Activated CD8-positive, alpha-beta T cell treated with anti-CD3 and anti-CD28 coated beads, Interleukin-2, amount 10 ng/mL, durations not matched to agents 7 days and 5 days (primary cell): ENCODE measurements at regions not wholly inside any gene's neighbourhood (a gene's known extent, or its start where the extent isn't known, plus 50 kb on each side); places are given as distances from the start of the nearest gene placed in this dataset.

ENCODE experiments used
- ATAC-seq: fragments of 150-1000 bp; cut with Tn5 transposase; one replicate; pipeline ENCODE4 v1.10.0; 2021; ENCODE audit warnings: moderate library complexity
- CTCF ChIA-PET: fragments of 350-600 bp; sonication (Branson Sonifier 250); formaldehyde crosslinking; loops from one replicate; lab custom pipeline; 2021; ENCODE audit warnings: antibody characterized with exemption; lab: Charles Lee
- POLR2A ChIA-PET: fragments of 350-600 bp; sonication (Branson Sonifier 250); formaldehyde crosslinking; loops from one replicate; lab custom pipeline; 2021; ENCODE audit warnings: antibody characterized with exemption; lab: Charles Lee
- DNase-seq: peaks from one replicate; pipeline ENCODE4 v3.0.0-alpha.2; 2020
- H3K27ac Mint-ChIP-seq: one replicate; pipeline ENCODE4 v1.8.0; 2021; ENCODE audit warnings: mild to moderate bottlenecking, mixed read lengths
- H3K27me3 Mint-ChIP-seq: one replicate; pipeline ENCODE4 v1.8.0; 2021; ENCODE audit warnings: low read depth, mixed read lengths
- H3K36me3 Mint-ChIP-seq: one replicate; pipeline ENCODE4 v1.8.0; 2021; ENCODE audit warnings: low read depth, mixed read lengths
- H3K4me1 Mint-ChIP-seq: one replicate; pipeline ENCODE4 v1.8.0; 2021; ENCODE audit warnings: low read depth, mixed read lengths
- H3K4me3 Mint-ChIP-seq: one replicate; pipeline ENCODE4 v1.8.0; 2021; ENCODE audit warnings: mild to moderate bottlenecking, mixed read lengths
- H3K9me3 Mint-ChIP-seq: one replicate; pipeline ENCODE4 v1.8.0; 2022; ENCODE audit warnings: mixed read lengths; ENCODE audit not compliant: insufficient read depth

DNA sequence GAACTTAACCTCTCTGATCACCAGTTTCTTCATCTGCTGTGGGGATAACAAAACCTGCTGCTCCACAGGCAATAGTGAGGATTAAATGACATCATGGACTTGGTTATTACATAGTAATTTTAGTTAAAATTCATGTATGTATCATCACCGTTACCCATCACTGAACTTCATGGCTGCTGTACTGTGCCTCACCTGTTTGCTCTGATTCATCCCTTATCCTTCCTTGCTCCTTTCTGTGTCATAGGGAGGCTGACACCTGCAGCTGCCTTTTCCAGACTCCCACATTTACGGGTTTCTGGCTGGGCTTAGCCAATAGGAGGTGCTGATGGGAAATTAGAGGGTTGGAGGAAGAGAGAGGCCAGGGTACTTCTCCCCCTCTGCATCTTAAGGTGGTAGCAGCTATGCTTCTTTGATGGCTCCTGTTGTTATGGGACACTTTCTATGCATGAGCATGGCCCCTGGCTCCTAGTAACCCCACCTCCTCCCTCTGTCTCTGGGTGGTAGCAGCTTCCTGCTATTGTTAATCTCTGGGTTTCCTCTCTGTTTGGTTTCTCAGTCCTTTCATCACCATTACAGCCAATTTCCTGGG lies 332.1 kb downstream of the DHX35 start:
- no peak overlapping the region for H3K27ac Mint-ChIP-seq
- no peaks in the 10 kb centered on the region for H3K9me3 Mint-ChIP-seq
- ChIA-PET POLR2A (interaction anchor here (0.6 kb wide), 1 partner anchor 73 kb away, joined by 3 read pairs; no protein-coding TSS in a partner anchor), CTCF (no interaction called here)
- no peak overlapping the region for H3K4me3 Mint-ChIP-seq
- no peaks in the 10 kb centered on the region for H3K4me1 Mint-ChIP-seq
- no peaks in the 10 kb centered on the region for H3K36me3 Mint-ChIP-seq
- ATAC-seq (no peak), DNase-seq (no peak)
- peaks cover 1% of the 10 kb centered on the region for H3K27me3 Mint-ChIP-seq

DNA sequence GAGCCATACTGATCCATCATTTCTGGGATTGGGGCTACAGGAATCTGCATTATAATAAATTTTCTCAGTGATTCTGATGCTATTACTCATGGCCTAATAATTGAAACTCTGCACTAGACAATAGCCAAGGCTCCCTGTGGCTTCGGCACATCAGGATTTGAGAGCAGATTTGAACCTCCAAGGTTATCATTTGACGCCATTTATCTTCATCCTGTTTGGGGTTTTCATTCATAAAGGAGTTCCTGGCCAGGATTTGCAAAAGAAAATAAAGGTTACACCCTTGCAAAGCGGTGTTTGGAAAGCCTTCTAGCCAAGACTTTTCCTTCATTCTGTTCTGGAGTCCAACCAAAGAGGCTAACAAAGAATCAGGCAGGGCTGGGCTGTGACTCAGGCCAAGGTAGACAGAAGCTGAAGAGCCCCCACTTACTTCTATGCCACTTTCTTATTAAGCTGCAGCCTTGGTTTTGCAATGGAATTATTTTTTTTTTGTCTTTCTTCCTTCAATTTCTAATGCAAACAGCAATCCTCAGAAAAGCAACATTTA lies 330.1 kb downstream of the DHX35 start:
- ATAC-seq (no peak), DNase-seq (no peak)
- H3K4me3 Mint-ChIP-seq: no peak overlapping the region
- no peak overlapping the region for H3K27ac Mint-ChIP-seq
- CTCF ChIA-PET: no interaction called here
- H3K4me1 Mint-ChIP-seq: no peaks in the 10 kb centered on the region
- POLR2A ChIA-PET: no interaction called here
- no peaks in the 10 kb centered on the region for H3K36me3 Mint-ChIP-seq
- peaks cover 6% of the 10 kb centered on the region for H3K27me3 Mint-ChIP-seq
- H3K9me3 Mint-ChIP-seq: no peaks in the 10 kb centered on the region

DNA sequence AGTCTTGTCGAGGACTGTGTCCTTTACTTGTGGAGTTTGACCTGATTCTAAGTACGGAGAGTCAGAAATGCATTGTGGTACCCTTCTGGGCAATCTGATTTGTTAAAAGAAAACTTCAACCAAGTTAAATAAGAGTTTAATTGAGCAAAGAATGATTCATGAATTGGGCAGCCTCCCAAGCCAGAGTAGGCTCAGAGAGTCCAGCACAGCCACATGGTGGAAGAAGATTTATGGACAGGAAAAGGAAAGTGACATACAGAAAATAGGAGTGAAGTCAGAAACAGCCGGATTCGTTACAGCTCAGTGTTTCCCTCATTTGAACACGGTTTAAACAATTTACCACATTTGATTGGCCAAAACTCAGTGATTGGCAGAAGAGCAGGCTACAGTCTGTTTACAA lies 329.2 kb downstream of the DHX35 start:
- H3K27ac Mint-ChIP-seq: no peak overlapping the region
- CTCF ChIA-PET: no interaction called here
- H3K4me1 Mint-ChIP-seq: no peaks in the 10 kb centered on the region
- DNase-seq (no peak), ATAC-seq (no peak)
- no peaks in the 10 kb centered on the region for H3K36me3 Mint-ChIP-seq
- H3K4me3 Mint-ChIP-seq: no peak overlapping the region
- POLR2A ChIA-PET: no interaction called here
- H3K9me3 Mint-ChIP-seq: no peaks in the 10 kb centered on the region
- H3K27me3 Mint-ChIP-seq: peaks cover 6% of the 10 kb centered on the region

DNA sequence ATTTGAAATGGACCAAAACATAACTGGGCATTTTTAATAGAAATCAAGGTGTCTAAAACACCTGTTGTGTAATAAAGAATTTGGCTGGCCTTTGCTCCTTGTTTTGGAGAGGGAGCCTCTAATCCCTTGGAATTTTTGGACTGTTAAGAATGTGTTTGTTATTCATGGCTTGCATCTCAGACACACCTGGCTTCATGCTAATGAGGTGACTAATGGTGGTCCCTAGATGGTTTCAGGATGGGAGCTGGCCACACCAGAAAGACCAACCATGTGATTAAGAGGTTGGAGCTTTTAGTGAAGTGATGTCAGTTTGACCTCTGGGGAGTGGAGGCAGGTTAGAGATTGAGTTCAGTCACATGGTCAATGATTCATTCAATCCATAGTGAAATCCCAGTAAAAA lies 328.4 kb downstream of the DHX35 start:
- Mint-ChIP-seq H3K27me3 (peaks cover 6% of the 10 kb centered on the region), H3K27ac (no peak overlapping the region), H3K36me3 (no peaks in the 10 kb centered on the region), H3K4me1 (no peaks in the 10 kb centered on the region), H3K9me3 (no peaks in the 10 kb centered on the region), H3K4me3 (no peak overlapping the region)
- POLR2A ChIA-PET: no interaction called here
- no peak for ATAC-seq
- no peak for DNase-seq
- CTCF ChIA-PET: no interaction called here

DNA sequence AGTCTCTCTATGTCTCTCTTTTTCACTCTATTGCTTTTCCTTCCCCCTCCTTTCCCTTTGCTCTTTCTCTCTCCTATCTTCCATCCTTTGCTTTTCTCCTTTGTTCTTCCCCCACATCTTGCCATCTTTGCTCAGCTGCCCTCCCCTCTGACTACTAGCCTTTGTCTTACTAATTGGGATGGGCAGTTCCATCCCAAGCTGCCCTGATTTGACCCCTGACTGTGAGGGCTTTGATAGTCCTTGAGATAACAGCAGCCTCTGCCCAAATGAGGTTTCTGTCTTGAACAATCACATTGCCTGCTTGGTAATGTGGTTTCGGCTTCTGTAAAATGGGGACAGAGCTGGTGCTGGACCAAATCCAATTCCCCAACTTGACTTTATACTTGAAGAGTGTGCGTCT lies 327.7 kb downstream of the DHX35 start:
- Mint-ChIP-seq H3K4me1 (no peaks in the 10 kb centered on the region), H3K27ac (no peak overlapping the region), H3K27me3 (peaks cover 6% of the 10 kb centered on the region), H3K36me3 (no peaks in the 10 kb centered on the region), H3K9me3 (no peaks in the 10 kb centered on the region), H3K4me3 (no peak overlapping the region)
- DNase-seq (no peak), ATAC-seq (no peak)
- ChIA-PET CTCF (no interaction called here), POLR2A (no interaction called here)

DNA sequence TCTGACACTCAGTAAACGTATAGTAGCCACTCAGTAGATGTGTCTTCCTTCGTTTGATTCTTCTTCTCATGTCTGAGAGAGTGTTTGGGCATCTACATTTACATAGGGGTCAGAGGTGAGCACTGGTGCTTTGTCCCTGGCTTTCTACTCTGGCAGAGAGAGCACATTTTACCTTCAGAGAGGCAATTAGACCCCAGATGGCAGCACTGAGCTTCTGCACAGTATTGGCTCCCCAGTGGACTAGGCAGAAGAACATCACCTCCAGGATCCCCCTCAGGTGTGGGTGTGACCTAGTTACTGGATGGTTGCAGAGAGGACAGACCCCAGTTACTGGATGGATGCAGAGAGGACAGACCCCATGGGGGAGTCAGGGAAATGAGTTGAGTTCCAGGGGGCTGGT lies 327.2 kb downstream of the DHX35 start:
- ChIA-PET CTCF (no interaction called here), POLR2A (no interaction called here)
- no peaks in the 10 kb centered on the region for H3K4me1 Mint-ChIP-seq
- DNase-seq: no peak
- H3K4me3 Mint-ChIP-seq: no peak overlapping the region
- no peak overlapping the region for H3K27ac Mint-ChIP-seq
- peaks cover 6% of the 10 kb centered on the region for H3K27me3 Mint-ChIP-seq
- H3K36me3 Mint-ChIP-seq: no peaks in the 10 kb centered on the region
- ATAC-seq: no peak
- no peaks in the 10 kb centered on the region for H3K9me3 Mint-ChIP-seq

DNA sequence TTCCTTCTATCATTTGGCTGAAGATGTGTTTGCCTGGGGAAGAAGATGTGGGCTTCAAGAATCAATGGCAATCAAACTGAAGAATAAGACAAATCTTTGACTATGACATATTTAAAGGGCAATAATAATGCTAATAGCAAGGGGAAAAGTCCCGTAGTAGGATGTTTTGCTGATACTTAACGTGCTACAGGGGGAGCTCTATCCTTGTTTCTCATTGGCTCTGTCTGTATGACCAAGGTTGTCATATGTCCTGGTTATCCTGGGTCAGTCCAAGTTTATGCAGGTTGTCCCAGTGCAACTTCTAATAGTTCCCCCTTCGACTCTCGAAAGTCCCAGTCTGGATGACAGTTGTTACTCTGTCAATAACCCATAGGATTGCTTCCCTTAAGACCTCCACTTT lies 321.3 kb downstream of the DHX35 start:
- H3K9me3 Mint-ChIP-seq: no peaks in the 10 kb centered on the region
- ChIA-PET POLR2A (no interaction called here), CTCF (no interaction called here)
- ATAC-seq (no peak), DNase-seq (no peak)
- H3K27me3 Mint-ChIP-seq: peaks cover 8% of the 10 kb centered on the region
- no peak overlapping the region for H3K27ac Mint-ChIP-seq
- H3K36me3 Mint-ChIP-seq: no peaks in the 10 kb centered on the region
- no peak overlapping the region for H3K4me3 Mint-ChIP-seq
- no peaks in the 10 kb centered on the region for H3K4me1 Mint-ChIP-seq

DNA sequence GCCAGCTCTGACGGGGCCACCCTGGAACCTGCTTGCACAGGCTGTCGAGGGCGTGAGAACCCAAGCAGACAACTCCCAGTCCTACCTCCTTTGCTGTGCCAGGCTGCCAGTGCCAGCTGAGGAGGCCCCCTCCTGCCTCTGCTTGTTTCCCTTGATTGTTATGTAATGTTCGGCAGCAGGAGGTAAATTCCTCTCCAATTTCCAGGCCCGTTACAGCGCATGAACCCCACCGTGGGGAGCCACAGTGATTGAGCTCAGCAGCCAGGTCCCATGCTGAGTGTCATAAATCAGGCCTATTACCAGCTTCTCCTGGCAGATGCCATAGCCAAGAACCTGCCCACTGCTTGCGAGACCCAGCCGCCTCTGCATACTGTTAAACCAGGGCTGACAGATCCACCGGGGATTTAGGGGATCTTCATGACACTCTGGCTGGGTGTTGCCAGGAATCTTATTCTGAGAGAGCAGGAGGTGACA lies 320.5 kb downstream of the DHX35 start:
- Mint-ChIP-seq H3K27me3 (peaks cover 6% of the 10 kb centered on the region), H3K4me3 (no peak overlapping the region), H3K36me3 (no peaks in the 10 kb centered on the region), H3K4me1 (no peaks in the 10 kb centered on the region), H3K9me3 (no peaks in the 10 kb centered on the region), H3K27ac (no peak overlapping the region)
- DNase-seq (no peak), ATAC-seq (no peak)
- CTCF ChIA-PET: no interaction called here
- POLR2A ChIA-PET: no interaction called here

DNA sequence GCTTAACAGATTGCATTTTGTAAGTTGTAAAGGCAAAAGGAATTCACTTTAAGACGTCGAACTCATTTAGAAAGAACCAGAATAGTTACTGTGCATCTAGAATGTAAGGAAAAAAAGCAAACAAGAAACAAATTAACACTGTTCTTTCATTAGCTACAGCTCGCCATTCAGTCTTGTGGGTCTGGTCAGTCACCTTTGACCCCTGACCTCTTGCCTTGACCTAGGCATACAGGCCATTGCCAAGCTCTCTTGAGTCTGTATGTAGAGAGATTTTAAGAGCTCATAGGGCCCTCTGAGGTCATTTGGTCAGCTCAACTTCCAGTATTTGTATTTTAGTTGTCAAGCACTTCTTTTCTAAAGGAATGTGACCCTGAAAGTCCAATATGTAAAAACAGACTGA lies 318.7 kb downstream of the DHX35 start:
- H3K9me3 Mint-ChIP-seq: peaks cover 6% of the 10 kb centered on the region
- H3K4me3 Mint-ChIP-seq: no peak overlapping the region
- DNase-seq: no peak
- no peaks in the 10 kb centered on the region for H3K36me3 Mint-ChIP-seq
- ATAC-seq: no peak
- POLR2A ChIA-PET: no interaction called here
- peaks cover 6% of the 10 kb centered on the region for H3K27me3 Mint-ChIP-seq
- no peaks in the 10 kb centered on the region for H3K4me1 Mint-ChIP-seq
- no peak overlapping the region for H3K27ac Mint-ChIP-seq
- CTCF ChIA-PET: no interaction called here

DNA sequence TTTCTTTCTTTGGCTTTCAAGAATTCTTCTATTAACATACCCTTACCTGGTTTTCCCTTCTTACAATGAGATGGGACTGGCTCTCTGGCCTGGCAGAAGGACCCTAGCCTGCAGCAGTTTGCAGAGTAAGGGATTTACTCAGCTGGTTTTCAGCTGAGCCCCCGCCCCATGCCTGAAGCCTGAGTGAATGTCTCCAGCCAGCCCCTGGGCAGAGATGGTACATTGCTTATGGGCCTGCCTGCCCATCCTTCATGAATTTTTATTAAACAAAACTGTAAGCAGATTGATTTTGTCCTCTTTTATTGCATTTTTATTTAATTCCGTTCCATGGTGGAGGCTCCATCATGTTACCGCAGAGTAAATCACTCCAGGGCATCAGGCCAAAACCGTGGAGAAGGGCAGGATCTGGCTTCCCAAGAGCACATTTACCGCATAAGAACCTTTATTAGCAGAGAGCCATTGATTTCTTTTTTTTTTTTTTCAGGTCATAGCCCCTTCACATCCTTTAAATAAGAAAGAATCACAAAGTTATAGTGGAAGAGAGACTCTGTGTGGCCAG lies 316.2 kb downstream of the DHX35 start:
- ChIA-PET POLR2A (no interaction called here), CTCF (interaction anchor here (1.6 kb wide), 2 partner anchors 9 to 14 kb away, joined by 3 to 6 read pairs; no protein-coding TSS in a partner anchor)
- Mint-ChIP-seq H3K27ac (no peak overlapping the region), H3K9me3 (peaks cover 6% of the 10 kb centered on the region), H3K4me3 (no peak overlapping the region), H3K4me1 (no peaks in the 10 kb centered on the region), H3K36me3 (no peaks in the 10 kb centered on the region), H3K27me3 (peaks cover 6% of the 10 kb centered on the region)
- DNase-seq (no peak), ATAC-seq (no peak)

DNA sequence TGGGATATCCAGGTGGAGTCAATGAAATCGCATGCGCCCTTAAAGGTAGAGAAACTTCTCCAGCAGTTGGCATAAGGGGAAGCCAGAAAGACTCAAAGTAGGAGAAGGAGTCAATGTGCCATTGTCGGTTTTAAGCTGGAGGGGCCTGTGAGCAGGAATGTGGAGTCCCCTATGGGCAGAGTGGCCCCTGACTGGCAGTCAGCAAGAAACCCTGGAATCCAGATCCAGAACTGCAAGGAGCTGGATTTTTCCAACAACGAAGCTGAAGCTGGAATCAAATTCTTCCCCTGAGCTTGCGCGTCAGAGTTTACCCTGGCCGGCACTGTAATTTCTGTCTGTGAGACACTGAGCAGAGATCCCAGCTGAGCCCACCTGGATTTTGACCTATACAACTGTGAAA lies 315.0 kb downstream of the DHX35 start:
- DNase-seq (no peak), ATAC-seq (no peak)
- ChIA-PET CTCF (interaction anchor here (1.6 kb wide), 1 partner anchor 8 kb away, joined by 6 read pairs; no protein-coding TSS in a partner anchor), POLR2A (no interaction called here)
- H3K36me3 Mint-ChIP-seq: no peaks in the 10 kb centered on the region
- peaks cover 6% of the 10 kb centered on the region for H3K9me3 Mint-ChIP-seq
- no peaks in the 10 kb centered on the region for H3K4me1 Mint-ChIP-seq
- no peak overlapping the region for H3K4me3 Mint-ChIP-seq
- H3K27me3 Mint-ChIP-seq: peaks cover 6% of the 10 kb centered on the region
- H3K27ac Mint-ChIP-seq: no peak overlapping the region

DNA sequence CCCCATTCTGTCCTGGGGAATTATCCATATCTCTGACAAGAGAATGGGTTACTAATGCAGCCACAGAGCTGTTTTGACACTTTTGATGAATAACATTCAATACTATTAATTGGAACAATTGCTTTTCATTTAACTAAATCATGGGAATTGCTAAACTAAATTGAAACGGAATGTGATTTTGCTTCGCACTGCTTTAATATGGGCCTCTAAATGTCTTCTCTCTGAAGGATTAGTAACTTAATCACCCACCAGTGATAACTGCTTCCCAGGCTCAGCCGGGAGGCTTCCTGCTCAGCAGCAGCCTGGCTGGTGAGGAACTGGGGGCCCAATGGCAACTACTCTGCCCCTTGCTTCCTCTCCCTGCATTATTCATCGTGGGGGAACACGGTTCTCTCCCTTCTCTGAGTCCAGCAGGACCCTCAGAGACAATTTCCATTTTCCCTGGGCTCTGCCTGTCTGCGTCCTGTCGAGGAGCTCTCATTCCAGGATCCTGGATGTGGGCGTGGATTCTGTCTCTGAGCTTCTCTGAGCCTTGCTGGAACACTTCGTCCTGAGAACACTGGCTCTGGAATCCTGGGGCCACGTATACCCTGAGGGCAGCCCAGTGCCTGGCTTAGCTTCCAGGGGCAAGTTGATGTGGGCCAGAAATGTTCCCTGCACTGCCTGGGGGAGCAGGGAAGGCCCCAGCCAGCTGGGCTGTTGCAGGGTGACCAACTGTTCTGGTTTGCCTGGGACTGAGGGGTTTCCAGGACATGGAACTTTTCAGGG lies 308.9 kb downstream of the DHX35 start:
- POLR2A ChIA-PET: no interaction called here

More for the DNA sequence above, 308.9 kb downstream of the DHX35 start:
- no peak overlapping the region for H3K4me3 Mint-ChIP-seq
- no peaks in the 10 kb centered on the region for H3K9me3 Mint-ChIP-seq
- peaks cover 2% of the 10 kb centered on the region for H3K27me3 Mint-ChIP-seq
- H3K27ac Mint-ChIP-seq: no peak overlapping the region
- no peaks in the 10 kb centered on the region for H3K36me3 Mint-ChIP-seq
- no peaks in the 10 kb centered on the region for H3K4me1 Mint-ChIP-seq
- CTCF ChIA-PET: no interaction called here
- ATAC-seq (no peak), DNase-seq (no peak)
